ENCODE measurements at regions not wholly inside any gene's neighbourhood (a gene's known extent, or its start where the extent isn't known, plus 50 kb on each side); places are given as distances from the start of the nearest gene placed in this dataset.

DNA sequence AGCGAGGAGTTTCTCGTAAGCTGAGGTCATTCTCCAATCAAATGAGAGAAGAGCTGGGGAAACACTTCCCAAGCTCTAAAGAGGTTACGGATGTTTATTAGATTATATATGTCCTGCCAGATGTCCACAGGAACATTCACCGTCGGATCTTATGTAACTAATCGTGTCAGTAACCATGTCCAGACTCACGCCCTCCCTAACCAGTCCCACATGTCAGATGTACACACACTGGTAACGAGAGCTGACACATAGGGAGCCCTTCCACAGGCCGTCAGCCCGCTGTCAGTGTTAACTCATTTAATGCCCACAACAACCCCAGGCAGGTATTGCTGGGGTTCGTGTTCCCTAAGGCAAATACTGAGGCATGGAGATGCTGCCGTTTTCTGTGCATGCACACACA, 223.7 kb upstream of the RTL1 start:
- intact Hi-C loops (cut with micrococcal nuclease) (no loop called here), dilution Hi-C loops (cut with MboI; ENCODE audit: extremely low pct_ligation_motif_present, low sequenced_read_pairs) (no loop called here)
- TF ChIP-seq POLR2A (IDR thresholded peaks at IDR 0.05; ENCODE audit: low read depth, low read length) (no peak), MYC (IDR thresholded peaks at IDR 0.05; ENCODE audit: low read depth, low read length) (no peak), POLR2AphosphoS5 (IDR thresholded peaks at IDR 0.05; ENCODE audit: insufficient read depth, low read depth, low read length) (no peak), GATA2 (IDR thresholded peaks at IDR 0.05; ENCODE audit: insufficient read depth, insufficient read length, low read depth, low read length) (no peak), FOS (IDR thresholded peaks at IDR 0.05; ENCODE audit: borderline replicate concordance, insufficient read depth, low read length) (no peak)
- TF ChIP-seq, protein P1, sequence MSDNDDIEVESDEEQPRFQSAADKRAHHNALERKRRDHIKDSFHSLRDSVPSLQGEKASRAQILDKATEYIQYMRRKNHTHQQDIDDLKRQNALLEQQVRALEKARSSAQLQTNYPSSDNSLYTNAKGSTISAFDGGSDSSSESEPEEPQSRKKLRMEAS (IDR thresholded peaks at IDR 0.05; ENCODE audit: insufficient read depth, insufficient read length) = no peak
- CTCF ChIA-PET = interaction anchor here (1.0 to 1.7 kb wide), 3 partner anchors 10 to 54 kb away, joined by 3 read pairs; no protein-coding TSS in a partner anchor
- no TSS peak for BruUV-seq (replicated peaks)
- Histone ChIP-seq H3K9me1 (replicated peaks; ENCODE audit: control insufficient read depth, extremely low read depth, insufficient read depth, low read length) (no peaks in the 10 kb centered on the region), H3K4me2 (ENCODE audit: insufficient read depth, low read length) (no peak overlapping the region), H3K4me3 (replicated peaks in 1 of 3; ENCODE audit: insufficient read depth in 1 of 3, low read depth in 1 of 3, low read length in 3 of 3) (no peak overlapping the region), H3K79me2 (ENCODE audit: control insufficient read depth, insufficient read depth, low read length) (no peaks in the 10 kb centered on the region), H3K27me3 (ENCODE audit: control insufficient read depth in 2 of 2, insufficient read depth in 2 of 2, low read length in 2 of 2) (peaks cover 8 to 11% of the 10 kb centered on the region in 2 experiments), H4K20me1 (replicated peaks; ENCODE audit: control insufficient read depth, extremely low read depth, insufficient read depth, low read length) (no peaks in the 10 kb centered on the region), H3K27ac (ENCODE audit: insufficient read depth, low read depth, low read length) (no peak overlapping the region), H3K9me3 (replicated peaks; ENCODE audit: control insufficient read depth, insufficient read depth, low read length) (no peaks in the 10 kb centered on the region), H2AFZ (ENCODE audit: low read depth, low read length) (no peak overlapping the region), H3K9ac (replicated peaks; ENCODE audit: extremely low read depth, insufficient read depth, low read length) (no peak overlapping the region), H3K4me1 (ENCODE audit: control insufficient read depth, extremely low read depth, insufficient read depth, low read length) (no peaks in the 10 kb centered on the region), H3K36me3 (ENCODE audit: control insufficient read depth in 2 of 2, extremely low read depth in 1 of 2, insufficient read depth in 2 of 2, low read length in 2 of 2) (no peaks in the 10 kb centered on the region)
- no peak for DNase-seq (ENCODE audit: low read depth, low spot score)
- POLR2A ChIA-PET = no interaction called here
- no peak for FAIRE-seq

DNA sequence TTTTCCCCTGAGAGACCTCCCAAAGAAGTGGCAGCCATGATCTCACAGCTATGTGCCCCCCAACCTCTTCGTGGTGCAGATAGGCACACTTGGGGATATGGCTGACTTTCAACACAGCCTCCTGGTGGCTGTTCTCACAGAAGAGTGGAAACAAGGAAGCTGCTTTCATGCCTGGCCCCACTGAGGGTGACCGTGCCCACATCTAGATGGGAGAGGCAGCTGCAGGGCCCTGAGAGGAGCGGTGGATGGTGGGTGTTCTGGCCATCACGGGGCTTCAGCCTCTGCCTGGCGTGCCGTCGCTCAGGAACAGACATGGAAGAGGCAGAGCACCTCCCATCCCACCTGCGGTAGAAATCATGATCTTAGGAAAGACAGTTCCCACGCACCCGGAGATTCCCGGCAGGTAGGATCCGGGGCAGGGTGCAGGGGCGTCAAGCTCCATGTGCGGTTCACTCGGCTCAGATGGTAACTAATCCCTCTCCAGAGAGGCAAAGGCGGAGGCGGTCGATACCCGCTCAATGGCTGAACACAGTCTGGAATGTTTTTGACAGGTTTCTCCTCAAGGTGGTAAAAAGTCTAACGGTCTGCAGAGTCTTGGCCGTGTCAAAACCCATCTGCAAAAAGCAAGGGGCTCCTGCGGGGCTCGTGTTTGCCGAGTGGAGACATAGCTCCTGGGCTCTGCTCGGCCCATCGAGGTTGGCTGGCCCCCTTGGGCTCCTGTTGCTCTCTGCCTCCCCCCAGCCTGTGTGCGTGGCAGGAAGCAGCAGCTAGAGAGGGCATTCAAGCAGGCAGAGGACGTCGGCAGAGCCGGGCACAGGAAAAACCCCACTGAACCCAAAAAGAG, 225.2 kb upstream of the RTL1 start:
- no peak overlapping the region for H3K4me3 ChIP-seq (replicated peaks in 1 of 3; ENCODE audit: insufficient read depth in 1 of 3, low read depth in 1 of 3, low read length in 3 of 3)
- H3K4me1 ChIP-seq (ENCODE audit: control insufficient read depth, extremely low read depth, insufficient read depth, low read length) = no peaks in the 10 kb centered on the region
- H3K4me2 ChIP-seq (ENCODE audit: insufficient read depth, low read length) = no peak overlapping the region
- intact Hi-C loops (cut with micrococcal nuclease) = no loop called here
- ChIA-PET CTCF (interaction anchor here (1.1 kb wide), 1 partner anchor 49 kb away, joined by 3 read pairs; no protein-coding TSS in a partner anchor), POLR2A (interaction anchor here (0.7 kb wide), 1 partner anchor 75 kb away, joined by 3 read pairs; no protein-coding TSS in a partner anchor)
- H4K20me1 ChIP-seq (replicated peaks; ENCODE audit: control insufficient read depth, extremely low read depth, insufficient read depth, low read length) = no peaks in the 10 kb centered on the region
- dilution Hi-C loops (cut with MboI; ENCODE audit: extremely low pct_ligation_motif_present, low sequenced_read_pairs) = no loop called here
- no peak for TF ChIP-seq POLR2A (IDR thresholded peaks at IDR 0.05; ENCODE audit: low read depth, low read length)
- TF ChIP-seq, protein P1 (IDR thresholded peaks at IDR 0.05; ENCODE audit: insufficient read depth, insufficient read length) = no peak
- no peak for TF ChIP-seq POLR2AphosphoS5 (IDR thresholded peaks at IDR 0.05; ENCODE audit: insufficient read depth, low read depth, low read length)
- no peak for TF ChIP-seq GATA2 (IDR thresholded peaks at IDR 0.05; ENCODE audit: insufficient read depth, insufficient read length, low read depth, low read length)
- no peak for TF ChIP-seq MYC (IDR thresholded peaks at IDR 0.05; ENCODE audit: low read depth, low read length)
- TF ChIP-seq, protein P2, sequence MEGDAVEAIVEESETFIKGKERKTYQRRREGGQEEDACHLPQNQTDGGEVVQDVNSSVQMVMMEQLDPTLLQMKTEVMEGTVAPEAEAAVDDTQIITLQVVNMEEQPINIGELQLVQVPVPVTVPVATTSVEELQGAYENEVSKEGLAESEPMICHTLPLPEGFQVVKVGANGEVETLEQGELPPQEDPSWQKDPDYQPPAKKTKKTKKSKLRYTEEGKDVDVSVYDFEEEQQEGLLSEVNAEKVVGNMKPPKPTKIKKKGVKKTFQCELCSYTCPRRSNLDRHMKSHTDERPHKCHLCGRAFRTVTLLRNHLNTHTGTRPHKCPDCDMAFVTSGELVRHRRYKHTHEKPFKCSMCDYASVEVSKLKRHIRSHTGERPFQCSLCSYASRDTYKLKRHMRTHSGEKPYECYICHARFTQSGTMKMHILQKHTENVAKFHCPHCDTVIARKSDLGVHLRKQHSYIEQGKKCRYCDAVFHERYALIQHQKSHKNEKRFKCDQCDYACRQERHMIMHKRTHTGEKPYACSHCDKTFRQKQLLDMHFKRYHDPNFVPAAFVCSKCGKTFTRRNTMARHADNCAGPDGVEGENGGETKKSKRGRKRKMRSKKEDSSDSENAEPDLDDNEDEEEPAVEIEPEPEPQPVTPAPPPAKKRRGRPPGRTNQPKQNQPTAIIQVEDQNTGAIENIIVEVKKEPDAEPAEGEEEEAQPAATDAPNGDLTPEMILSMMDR (IDR thresholded peaks at IDR 0.05; ENCODE audit: extremely low read depth in 1 of 2, insufficient read depth in 1 of 2, low read depth in 1 of 2, low read length in 2 of 2) = no peak
- TF ChIP-seq FOS (IDR thresholded peaks at IDR 0.05; ENCODE audit: borderline replicate concordance, insufficient read depth, low read length) = no peak
- TF ChIP-seq JUN (IDR thresholded peaks at IDR 0.05; ENCODE audit: borderline replicate concordance, insufficient read depth, insufficient read length, low read depth) = no peak
- no peak for TF ChIP-seq EZH2 (IDR thresholded peaks at IDR 0.05; ENCODE audit: borderline replicate concordance, low read depth, low read length, severe bottlenecking)
- peaks cover 8 to 11% of the 10 kb centered on the region in 2 experiments for H3K27me3 ChIP-seq (ENCODE audit: control insufficient read depth in 2 of 2, insufficient read depth in 2 of 2, low read length in 2 of 2)
- no peaks in the 10 kb centered on the region for H3K9me1 ChIP-seq (replicated peaks; ENCODE audit: control insufficient read depth, extremely low read depth, insufficient read depth, low read length)
- H2AFZ ChIP-seq (ENCODE audit: low read depth, low read length) = no peak overlapping the region
- no peak for DNase-seq (ENCODE audit: low read depth, low spot score)
- no TSS peak for BruUV-seq (replicated peaks)
- no peaks in the 10 kb centered on the region for H3K9me3 ChIP-seq (replicated peaks; ENCODE audit: control insufficient read depth, insufficient read depth, low read length)
- H3K27ac ChIP-seq (ENCODE audit: insufficient read depth, low read depth, low read length) = no peak overlapping the region
- FAIRE-seq = no peak
- H3K9ac ChIP-seq (replicated peaks; ENCODE audit: extremely low read depth, insufficient read depth, low read length) = no peak overlapping the region
- no peaks in the 10 kb centered on the region for H3K79me2 ChIP-seq (ENCODE audit: control insufficient read depth, insufficient read depth, low read length)
- H3K36me3 ChIP-seq (ENCODE audit: control insufficient read depth in 2 of 2, extremely low read depth in 1 of 2, insufficient read depth in 2 of 2, low read length in 2 of 2) = no peaks in the 10 kb centered on the region

Data from endothelial cell of umbilical vein (primary cell).